Gastrocnemius medialis (tissue), 4 donors: ENCODE measurements at regions not wholly inside any gene's neighbourhood (a gene's known extent, or its start where the extent isn't known, plus 50 kb on each side); places are given as distances from the start of the nearest gene placed in this dataset.

Source experiments
- CTCF ChIP-seq, 5 experiments: fragments of 450-650 bp in 3 of 5; fragments of 200-600 bp in 2 of 5; sonication (generic) in 2 of 5; IDR thresholded peaks in 4 of 5; conservative IDR thresholded peaks in 1 of 5; 1 replicate in 4 of 5; 2 replicates in 1 of 5; pipeline ENCODE4 v1.5.1; 2016 to 2019; ENCODE audit warnings: antibody characterized with exemption in 5 of 5, mild to moderate bottlenecking in 3 of 5, moderate library complexity in 3 of 5
- POLR2A ChIP-seq, 2 donors: fragments of 450-650 bp; IDR thresholded peaks; one replicate each; pipeline ENCODE4 v1.6.1; 2017; ENCODE audit warnings: antibody characterized with exemption in 2 of 2, mild to moderate bottlenecking in 2 of 2, moderate library complexity in 2 of 2

- TF ChIP-seq POLR2A (IDR thresholded peaks at IDR 0.05) (no peak), CTCF (IDR thresholded peaks at IDR 0.05 in 4 of 5, conservative IDR thresholded peaks at IDR 0.05 in 1 of 5) (no peak)
Measured at GRCh38 chr6:91447081-91447480, 860.2 kb upstream of the MAP3K7 start.
